Psoas muscle (tissue), 7 donors: ENCODE measurements at regions not wholly inside any gene's neighbourhood (a gene's known extent, or its start where the extent isn't known, plus 50 kb on each side); places are given as distances from the start of the nearest gene placed in this dataset.

Source experiments
- ATAC-seq, 4 donors: fragments of 200-7000 bp; cut with Tn5 transposase; one replicate each; pipeline ENCODE4 v1.9.1; 2020; ENCODE audit warnings: moderate library complexity in 3 of 4, mild to moderate bottlenecking in 2 of 4
- DNase-seq, 2 donors: peaks; one replicate each; pipeline ENCODE4 v3.0.0-alpha.2; 2020
- H3K27ac ChIP-seq: fragments of 200-600 bp; one replicate; pipeline ENCODE4 v1.8.0; 2022
- H3K27me3 ChIP-seq, 3 donors: fragments of 200-600 bp in 1 of 3; one replicate each; pipeline versions ENCODE4 v1.6.1 to v1.8.0; 2013 to 2022; ENCODE audit warnings: low read length in 2 of 3, mild to moderate bottlenecking in 2 of 3, moderate library complexity in 1 of 3; ENCODE audit not compliant: insufficient read depth in 3 of 3
- H3K36me3 ChIP-seq, 2 donors: fragments of 200-600 bp in 1 of 2; one replicate each; pipeline versions ENCODE4 v1.6.1 to v1.8.0; 2013 to 2022; ENCODE audit warnings: low read depth in 1 of 2, mild to moderate bottlenecking in 1 of 2, moderate library complexity in 1 of 2; ENCODE audit not compliant: insufficient read depth in 1 of 2
- H3K4me1 ChIP-seq: fragments of 200-600 bp; one replicate; pipeline ENCODE4 v1.8.0; 2022
- H3K4me3 ChIP-seq: fragments of 200-600 bp; one replicate; pipeline ENCODE4 v1.8.0; 2022; ENCODE audit warnings: mild to moderate bottlenecking
- H3K9me3 ChIP-seq: fragments of 200-600 bp; one replicate; pipeline ENCODE4 v1.8.0; 2022
- CTCF ChIP-seq: fragments of 200-600 bp; IDR thresholded peaks from one replicate; pipeline ENCODE4 v1.8.0; 2022; ENCODE audit warnings: antibody characterized with exemption
- WGBS, 3 donors: extraction: QIAGEN DNeasy Blood & Tissue Kit; methylation state at CpG; one replicate each; pipeline versions ENCODE4 v1.1.6 to v1.1.7; 2013; 5-methylcytosine and 5-hydroxymethylcytosine counted together
- intact Hi-C, 2 donors: fragments of 100-400 bp; cut with DNase I; formaldehyde crosslinking; loops; one replicate each; pipeline versions ENCODE4 v1.11.0 to v1.14.2; 2022
- donor health status: healthy with polysubstance abuse.
- donor health status: DM: no; HTN: no; CAD: no; lungs with moderate emphysema.
- donor health status: Bipolar disorder and iron deficiency.
- donor health status: healthy.
- donor health status: DM: yes; HTN: yes; CAD: no.
- donor health status: DM: no; HTN: no; CAD: no.
- donor health status: DM: yes; HTN: yes; CAD: no.

GRCh38 chr15:31273258-31273941, 53.2 kb upstream of the KLF13 start:
- ATAC-seq (no peak), DNase-seq (peak in 1 of 2 donors; percentile 42)
- no peak for TF ChIP-seq CTCF
- no peaks in the 10 kb centered on the region for H3K36me3 ChIP-seq
- H3K27me3 ChIP-seq, result no peaks in the 10 kb centered on the region
- H3K4me1 ChIP-seq, result no peaks in the 10 kb centered on the region
- H3K27ac ChIP-seq, result no peak overlapping the region
- WGBS, 3 donors, result 88 to 93% (median 92%) methylated on average over 20 of the region's 20 CpGs
- no peaks in the 10 kb centered on the region for H3K9me3 ChIP-seq
- intact Hi-C loops, result no loop called here
- H3K4me3 ChIP-seq, result no peak overlapping the region

GRCh38 chr15:31274496-31275330, 51.9 kb upstream of the KLF13 start:
- H3K4me3 ChIP-seq, result no peak overlapping the region
- no peak for ATAC-seq
- H3K27ac ChIP-seq, result no peak overlapping the region
- H3K36me3 ChIP-seq, result no peaks in the 10 kb centered on the region
- no peaks in the 10 kb centered on the region for H3K27me3 ChIP-seq
- peak in 1 of 2 donors; percentile 41 for DNase-seq
- no peak for TF ChIP-seq CTCF
- intact Hi-C loops, result loop anchor here in 1 of 2 donors (5.0 kb wide), 1 partner anchor 43 kb away; no protein-coding TSS in a partner anchor
- WGBS, 3 donors, result 58 to 73% (median 59%) methylated on average over 13 to 14 of the region's 14 CpGs
- no peaks in the 10 kb centered on the region for H3K9me3 ChIP-seq
- peaks cover 1% of the 10 kb centered on the region for H3K4me1 ChIP-seq

GRCh38 chr15:31275331-31276262, 51.0 kb upstream of the KLF13 start:
- WGBS, 3 donors, result 44 to 63% (median 51%) methylated on average over 17 of the region's 17 CpGs
- no peak for ATAC-seq
- Histone ChIP-seq H3K36me3 (no peaks in the 10 kb centered on the region), H3K27me3 (no peaks in the 10 kb centered on the region), H3K27ac (no peak overlapping the region), H3K4me1 (peaks cover 5% of the 10 kb centered on the region), H3K9me3 (no peaks in the 10 kb centered on the region), H3K4me3 (no peak overlapping the region)
- no peak for TF ChIP-seq CTCF
- intact Hi-C loops, result loop anchor here in 1 of 2 donors (5.0 kb wide), 1 partner anchor 42 kb away; no protein-coding TSS in a partner anchor
- peak in 1 of 2 donors; percentile 46 for DNase-seq

- peaks cover 5% of the 10 kb centered on the region for H3K4me1 ChIP-seq
- ATAC-seq (no peak), DNase-seq (peak in 1 of 2 donors; percentile 17)
- intact Hi-C loops, result loop anchor here in 1 of 2 donors (5.0 kb wide), 1 partner anchor 41 kb away; no protein-coding TSS in a partner anchor
- H3K27ac ChIP-seq, result no peak overlapping the region
- H3K27me3 ChIP-seq, result no peaks in the 10 kb centered on the region
- H3K36me3 ChIP-seq, result no peaks in the 10 kb centered on the region
- no peaks in the 10 kb centered on the region for H3K9me3 ChIP-seq
- TF ChIP-seq CTCF, result no peak
- no peak overlapping the region for H3K4me3 ChIP-seq
- WGBS, 3 donors, result 85 to 88% (median 87%) methylated on average over 8 of the region's 8 CpGs
Measured at GRCh38 chr15:31276596-31277298, 49.9 kb upstream of the KLF13 start.
